AG04450 (cell line): ENCODE measurements at regions not wholly inside any gene's neighbourhood (a gene's known extent, or its start where the extent isn't known, plus 50 kb on each side); places are given as distances from the start of the nearest gene placed in this dataset.

Experiments
- CTCF ChIA-PET: fragments of 300-600, 350-600 bp; formaldehyde crosslinking; extraction: SDS; loops from one replicate; lab custom pipeline; 2022; ENCODE audit warnings: antibody characterized with exemption, inconsistent platforms; lab: Charles Lee
- POLR2A ChIA-PET: fragments of 350-600 bp; formaldehyde crosslinking; extraction: SDS; loops from one replicate; lab custom pipeline; 2021; ENCODE audit warnings: antibody characterized with exemption, inconsistent platforms; lab: Yijun Ruan, JAX
- DNase-seq: peaks from one replicate; pipeline ENCODE4 v3.0.0-alpha.2; 2011; ENCODE audit warnings: low read depth, low spot score
- H3K27ac ChIP-seq: one replicate; pipeline ENCODE4 v1.5.1; 2012; ENCODE audit warnings: low read depth, low read length, control low read depth
- H3K27me3 ChIP-seq: one replicate; pipeline ENCODE4 v1.6.0; 2012; ENCODE audit warnings: low read length; ENCODE audit not compliant: control insufficient read depth, insufficient read depth
- H3K4me3 ChIP-seq: 2 replicates; pipeline ENCODE4 v1.5.1; 2011; ENCODE audit warnings: mild to moderate bottlenecking, low read depth, low read length, control low read depth
- H3K9me3 ChIP-seq: 2 replicates; pipeline ENCODE4 v1.5.1; 2012; ENCODE audit warnings: low read length; ENCODE audit not compliant: control insufficient read depth, insufficient read depth
- TF ChIP-seq, protein P1 (sequence below): IDR thresholded peaks from 2 replicates; pipeline ENCODE4 v1.5.1; 2011; ENCODE audit warnings: low read depth, low read length, control low read depth, inconsistent platforms

- ChIA-PET POLR2A (no interaction called here), CTCF (no interaction called here)
- Histone ChIP-seq H3K4me3 (no peak overlapping the region), H3K9me3 (no peaks in the 10 kb centered on the region), H3K27ac (no peak overlapping the region), H3K27me3 (no peaks in the 10 kb centered on the region)
- TF ChIP-seq, protein P1, sequence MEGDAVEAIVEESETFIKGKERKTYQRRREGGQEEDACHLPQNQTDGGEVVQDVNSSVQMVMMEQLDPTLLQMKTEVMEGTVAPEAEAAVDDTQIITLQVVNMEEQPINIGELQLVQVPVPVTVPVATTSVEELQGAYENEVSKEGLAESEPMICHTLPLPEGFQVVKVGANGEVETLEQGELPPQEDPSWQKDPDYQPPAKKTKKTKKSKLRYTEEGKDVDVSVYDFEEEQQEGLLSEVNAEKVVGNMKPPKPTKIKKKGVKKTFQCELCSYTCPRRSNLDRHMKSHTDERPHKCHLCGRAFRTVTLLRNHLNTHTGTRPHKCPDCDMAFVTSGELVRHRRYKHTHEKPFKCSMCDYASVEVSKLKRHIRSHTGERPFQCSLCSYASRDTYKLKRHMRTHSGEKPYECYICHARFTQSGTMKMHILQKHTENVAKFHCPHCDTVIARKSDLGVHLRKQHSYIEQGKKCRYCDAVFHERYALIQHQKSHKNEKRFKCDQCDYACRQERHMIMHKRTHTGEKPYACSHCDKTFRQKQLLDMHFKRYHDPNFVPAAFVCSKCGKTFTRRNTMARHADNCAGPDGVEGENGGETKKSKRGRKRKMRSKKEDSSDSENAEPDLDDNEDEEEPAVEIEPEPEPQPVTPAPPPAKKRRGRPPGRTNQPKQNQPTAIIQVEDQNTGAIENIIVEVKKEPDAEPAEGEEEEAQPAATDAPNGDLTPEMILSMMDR: no peak
- DNase-seq: no peak
These were observed 69.9 kb upstream of the NUDT7 start for GRCh38 chr16:77652399-77652798.

GRCh38 chr16:77657016-77657415 is 65.3 kb upstream of the NUDT7 start:
- H3K4me3 ChIP-seq: no peak overlapping the region
- no peaks in the 10 kb centered on the region for H3K9me3 ChIP-seq
- CTCF ChIA-PET: interaction anchor here (0.5 to 1.9 kb wide), 2 partner anchors 148 to 346 kb away, joined by 6 to 8 read pairs; no protein-coding TSS in a partner anchor
- no peaks in the 10 kb centered on the region for H3K27me3 ChIP-seq
- TF ChIP-seq, protein P1: no peak
- no peak overlapping the region for H3K27ac ChIP-seq
- no peak for DNase-seq
- POLR2A ChIA-PET: no interaction called here

DNA sequence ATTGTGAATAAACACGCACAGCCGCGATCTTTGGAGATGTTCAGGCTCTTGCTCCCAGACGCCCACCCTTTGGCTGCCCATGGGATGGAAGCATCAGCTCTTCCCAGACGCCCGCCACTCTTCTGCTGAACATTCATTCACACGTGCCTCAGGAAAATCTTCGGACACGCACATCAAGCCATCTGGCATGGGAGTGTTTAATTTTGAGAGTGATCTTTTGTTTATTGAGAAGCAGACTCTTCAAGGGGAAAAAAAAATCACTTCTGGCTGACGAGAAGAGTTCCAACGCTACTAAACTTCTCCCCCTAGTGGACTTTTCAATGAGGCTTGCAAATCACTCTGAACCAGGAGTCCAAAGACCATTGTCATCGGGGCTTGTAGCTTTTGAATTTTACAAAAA is 62.0 kb upstream of the NUDT7 start:
- no peaks in the 10 kb centered on the region for H3K27me3 ChIP-seq
- no peak overlapping the region for H3K4me3 ChIP-seq
- peak; percentile 11 for DNase-seq
- TF ChIP-seq, protein P1: peak; percentile 78
- ChIA-PET POLR2A (no interaction called here), CTCF (interaction anchor here (0.6 to 4.1 kb wide), 26 partner anchors 9 to 1734 kb away, joined by 3 to 30 read pairs (median 5); no protein-coding TSS in a partner anchor)
- no peaks in the 10 kb centered on the region for H3K9me3 ChIP-seq
- H3K27ac ChIP-seq: no peak overlapping the region

DNA sequence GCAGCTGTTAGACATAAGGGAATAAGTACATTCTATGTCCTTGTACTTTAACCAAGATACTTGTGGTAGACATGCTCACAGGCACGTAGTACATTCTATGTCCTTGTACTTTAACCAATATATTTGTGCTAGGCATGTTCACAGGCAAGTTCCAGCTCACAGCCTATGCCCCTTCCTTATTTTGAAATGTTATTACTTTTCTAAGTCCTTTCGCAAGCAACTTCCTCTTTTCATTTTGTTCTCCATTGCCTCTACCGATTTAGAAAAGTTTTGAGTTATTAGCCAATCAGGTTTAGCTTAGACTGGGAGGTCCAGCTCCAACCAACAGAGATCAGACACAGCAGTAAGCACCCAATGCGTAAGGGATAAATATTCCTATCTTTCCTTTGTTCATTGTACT is 60.1 kb upstream of the NUDT7 start:
- H3K9me3 ChIP-seq: no peaks in the 10 kb centered on the region
- TF ChIP-seq, protein P1: no peak
- peaks cover 3% of the 10 kb centered on the region for H3K27me3 ChIP-seq
- ChIA-PET POLR2A (no interaction called here), CTCF (interaction anchor here (0.6 to 4.1 kb wide), 5 partner anchors 20 to 425 kb away, joined by 3 to 30 read pairs (median 11); no protein-coding TSS in a partner anchor)
- H3K27ac ChIP-seq: no peak overlapping the region
- DNase-seq: no peak
- no peak overlapping the region for H3K4me3 ChIP-seq

DNA sequence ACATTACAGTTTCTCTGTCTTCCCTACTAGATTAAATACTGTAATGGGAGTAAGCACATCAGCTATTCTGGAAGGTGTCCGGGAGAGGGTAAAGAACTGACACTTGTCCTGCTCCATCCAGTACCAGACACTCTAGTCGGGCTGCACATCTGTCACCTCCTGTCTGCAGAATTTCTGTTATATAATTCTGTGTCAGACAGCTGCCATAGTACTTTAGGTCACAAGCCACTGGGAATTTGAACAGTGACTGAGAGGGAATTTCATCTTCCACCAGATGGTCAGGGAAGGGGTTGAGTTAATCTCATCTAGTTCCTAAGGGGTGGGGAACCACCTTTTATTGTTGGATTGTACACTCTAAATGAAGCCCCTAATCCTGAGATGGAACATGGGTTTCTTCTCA is 58.6 kb upstream of the NUDT7 start:
- ChIA-PET POLR2A (no interaction called here), CTCF (interaction anchor here (1.1 kb wide), 1 partner anchor 14 kb away, joined by 4 read pairs; no protein-coding TSS in a partner anchor)
- no peak for DNase-seq
- Histone ChIP-seq H3K27me3 (peaks cover 3% of the 10 kb centered on the region), H3K4me3 (no peak overlapping the region), H3K9me3 (no peaks in the 10 kb centered on the region), H3K27ac (no peak overlapping the region)
- TF ChIP-seq, protein P1: no peak
